ENCODE measurements at regions not wholly inside any gene's neighbourhood (a gene's known extent, or its start where the extent isn't known, plus 50 kb on each side); places are given as distances from the start of the nearest gene placed in this dataset.
"Not testable (repeated sequence)": the region's sequence is repeated elsewhere in the genome, so short reads cannot be mapped to it uniquely, and the experiment has no call there.

- DNase-seq, result not testable (repeated sequence)
These were observed 2730.6 kb downstream of the RPIA start for GRCh38 chr2:91422102-91422501.

GRCh38 chr2:91427148-91427547 is 2735.7 kb downstream of the RPIA start:
- DNase-seq, result not testable (repeated sequence)

GRCh38 chr2:91441932-91442245 is 2750.4 kb downstream of the RPIA start:
- DNase-seq, result not testable (repeated sequence)

GRCh38 chr2:91442246-91442905 is 2750.9 kb downstream of the RPIA start:
- no peak for DNase-seq

GRCh38 chr2:91442906-91443729 is 2751.6 kb downstream of the RPIA start:
- not testable (repeated sequence) for DNase-seq

- DNase-seq, result not testable (repeated sequence)
These were observed 2752.2 kb downstream of the RPIA start for GRCh38 chr2:91443730-91444115.

- not testable (repeated sequence) for DNase-seq
These were observed 2754.2 kb downstream of the RPIA start for GRCh38 chr2:91445705-91446104.

GRCh38 chr2:91446489-91446888 is 2755.0 kb downstream of the RPIA start:
- DNase-seq, result not testable (repeated sequence)

GRCh38 chr2:91446915-91447314 is 2755.4 kb downstream of the RPIA start:
- DNase-seq, result not testable (repeated sequence)

GRCh38 chr2:91447508-91447907 is 2756.0 kb downstream of the RPIA start:
- DNase-seq, result not testable (repeated sequence)

- DNase-seq, result not testable (repeated sequence)
These were observed 2770.8 kb downstream of the RPIA start for GRCh38 chr2:91462292-91462691.

GRCh38 chr2:91463007-91463406 is 2771.5 kb downstream of the RPIA start:
- not testable (repeated sequence) for DNase-seq

GRCh38 chr2:91466780-91467363 is 2775.4 kb downstream of the RPIA start:
- DNase-seq, result not testable (repeated sequence)

GRCh38 chr2:91476244-91476935 is 2784.9 kb downstream of the RPIA start:
- DNase-seq, result not testable (repeated sequence)

GRCh38 chr2:91476936-91477246 is 2785.4 kb downstream of the RPIA start:
- not testable (repeated sequence) for DNase-seq

GRCh38 chr2:91477291-91477690 is 2785.8 kb downstream of the RPIA start:
- DNase-seq, result not testable (repeated sequence)

- peak in 1 of 2 experiments; percentile 23 for DNase-seq
These were observed 2786.5 kb downstream of the RPIA start for GRCh38 chr2:91477731-91478672.

GRCh38 chr2:91478851-91479718 is 2787.6 kb downstream of the RPIA start:
- not testable (repeated sequence) for DNase-seq

- not testable (repeated sequence) for DNase-seq
These were observed 2793.8 kb downstream of the RPIA start for GRCh38 chr2:91485226-91485625.

- not testable (repeated sequence) for DNase-seq
These were observed 2805.9 kb downstream of the RPIA start for GRCh38 chr2:91497129-91498064.

All from stimulated activated CD4-positive, alpha-beta T cell treated with anti-CD3 and anti-CD28 coated beads, Interleukin-4, amount 100 ng/mL, for 4 hours (primary cell).